ENCODE measurements at regions not wholly inside any gene's neighbourhood (a gene's known extent, or its start where the extent isn't known, plus 50 kb on each side); places are given as distances from the start of the nearest gene placed in this dataset.

DNA sequence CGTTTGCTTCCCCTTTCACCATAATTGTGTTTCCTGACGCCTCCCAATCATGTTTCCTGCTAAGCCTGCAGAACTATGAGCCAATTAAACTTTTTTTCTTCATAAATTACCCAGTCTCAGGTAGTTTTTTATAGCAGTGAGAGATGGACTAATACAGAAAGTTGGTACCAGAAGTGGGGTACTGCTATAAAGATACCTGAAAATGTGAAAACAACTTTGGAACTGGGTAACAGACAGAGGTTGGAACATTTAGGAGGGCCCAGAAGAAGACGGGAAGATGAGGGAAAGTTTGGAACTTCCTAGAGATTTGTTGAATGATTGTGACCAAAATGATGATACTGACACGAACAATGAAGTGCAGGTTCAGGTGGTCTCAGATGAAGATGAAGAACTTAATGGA, 1058.6 kb upstream of the CITED2 start:
- DNase-seq (no peak), ATAC-seq (no peak)
- TF ChIP-seq, protein P1, sequence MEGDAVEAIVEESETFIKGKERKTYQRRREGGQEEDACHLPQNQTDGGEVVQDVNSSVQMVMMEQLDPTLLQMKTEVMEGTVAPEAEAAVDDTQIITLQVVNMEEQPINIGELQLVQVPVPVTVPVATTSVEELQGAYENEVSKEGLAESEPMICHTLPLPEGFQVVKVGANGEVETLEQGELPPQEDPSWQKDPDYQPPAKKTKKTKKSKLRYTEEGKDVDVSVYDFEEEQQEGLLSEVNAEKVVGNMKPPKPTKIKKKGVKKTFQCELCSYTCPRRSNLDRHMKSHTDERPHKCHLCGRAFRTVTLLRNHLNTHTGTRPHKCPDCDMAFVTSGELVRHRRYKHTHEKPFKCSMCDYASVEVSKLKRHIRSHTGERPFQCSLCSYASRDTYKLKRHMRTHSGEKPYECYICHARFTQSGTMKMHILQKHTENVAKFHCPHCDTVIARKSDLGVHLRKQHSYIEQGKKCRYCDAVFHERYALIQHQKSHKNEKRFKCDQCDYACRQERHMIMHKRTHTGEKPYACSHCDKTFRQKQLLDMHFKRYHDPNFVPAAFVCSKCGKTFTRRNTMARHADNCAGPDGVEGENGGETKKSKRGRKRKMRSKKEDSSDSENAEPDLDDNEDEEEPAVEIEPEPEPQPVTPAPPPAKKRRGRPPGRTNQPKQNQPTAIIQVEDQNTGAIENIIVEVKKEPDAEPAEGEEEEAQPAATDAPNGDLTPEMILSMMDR (IDR thresholded peaks at IDR 0.05), result no peak
- no peak for TF ChIP-seq POLR2A (IDR thresholded peaks at IDR 0.05)
- H3K4me3 ChIP-seq, result no peak overlapping the region
- intact Hi-C loops (cut with DNase I), result loop anchor here in 1 of 10 donors (10.0 kb wide), 1 partner anchor 438 kb away; no protein-coding TSS in a partner anchor
- peaks cover 0 to 8% (median 0%) of the 10 kb centered on the region in 12 donors for H3K9me3 ChIP-seq
- peaks cover 0 to 6% (median 0%) of the 10 kb centered on the region in 12 donors for H3K4me1 ChIP-seq
- WGBS, 4 donors, result 89 to 92% (median 92%) methylated on average over 4 of the region's 4 CpGs
- no peak overlapping the region for H3K27ac ChIP-seq
- H3K27me3 ChIP-seq, result no peaks in the 10 kb centered on the region
- H3K36me3 ChIP-seq, result no peaks in the 10 kb centered on the region

DNA sequence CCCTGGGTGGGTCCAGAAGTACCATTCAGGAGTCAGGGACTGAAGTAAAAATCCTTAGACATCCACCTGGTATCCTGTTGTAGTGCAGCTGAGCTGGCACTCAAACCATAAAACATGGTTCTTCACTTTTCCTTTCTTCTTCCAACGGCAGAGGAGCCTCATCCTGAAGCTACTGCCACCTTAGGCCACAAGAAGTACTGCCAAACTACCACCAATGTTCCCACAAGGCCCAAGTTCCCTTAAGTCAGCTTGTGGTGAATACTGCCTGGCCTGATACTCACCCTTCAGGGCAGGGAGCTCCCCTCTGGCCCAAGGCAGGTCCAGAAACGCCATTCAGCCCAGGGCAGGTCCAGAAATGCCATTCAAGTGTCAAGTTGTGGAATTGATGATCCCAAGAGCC, 1053.4 kb upstream of the CITED2 start:
- no peak overlapping the region for H3K4me3 ChIP-seq
- no peak overlapping the region for H3K27ac ChIP-seq
- 85 to 94% (median 90%) methylated on average over 2 of the region's 2 CpGs for WGBS, 4 donors
- ATAC-seq, result no peak
- H3K4me1 ChIP-seq, result no peaks in the 10 kb centered on the region
- H3K9me3 ChIP-seq, result peaks cover 0 to 12% (median 0%) of the 10 kb centered on the region in 12 donors
- no peaks in the 10 kb centered on the region for H3K27me3 ChIP-seq
- no peaks in the 10 kb centered on the region for H3K36me3 ChIP-seq
- TF ChIP-seq, protein P1 (IDR thresholded peaks at IDR 0.05), result no peak
- TF ChIP-seq POLR2A (IDR thresholded peaks at IDR 0.05), result no peak
- no peak for DNase-seq
- intact Hi-C loops (cut with DNase I), result no loop called here

DNA sequence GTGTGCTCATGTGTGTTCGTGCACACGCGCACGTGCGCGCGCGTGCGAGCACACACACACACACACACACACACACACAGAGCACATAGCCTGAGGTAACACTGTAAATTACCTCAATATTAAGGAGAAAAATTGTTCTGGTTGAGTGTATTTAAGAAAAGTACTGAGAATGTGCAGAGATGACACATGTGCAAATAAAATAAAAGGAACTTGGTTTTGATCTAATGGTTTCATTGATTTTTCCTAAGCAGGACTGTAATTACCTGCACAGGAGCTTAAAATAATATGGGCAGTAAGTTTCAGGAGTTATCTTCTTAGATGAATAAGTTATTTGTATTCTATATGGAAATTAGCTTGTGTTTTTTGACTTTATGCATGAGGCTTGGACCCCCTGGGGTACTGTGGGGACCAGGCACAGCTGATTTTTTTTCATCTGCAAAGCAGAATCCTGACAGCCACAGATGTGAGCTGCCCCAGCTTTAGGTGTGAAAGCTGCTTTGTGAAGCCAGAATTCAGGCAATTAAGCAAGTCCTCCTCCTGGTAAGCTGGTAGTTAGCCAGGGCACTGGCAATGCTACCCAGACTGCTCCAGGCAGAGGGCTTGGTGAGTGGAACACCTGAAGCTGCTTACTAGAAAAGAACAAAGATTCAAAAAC, 1040.6 kb upstream of the CITED2 start:
- ATAC-seq, result no peak
- WGBS, 4 donors, result 92 to 98% (median 94%) methylated on average over 9 of the region's 9 CpGs

DNA sequence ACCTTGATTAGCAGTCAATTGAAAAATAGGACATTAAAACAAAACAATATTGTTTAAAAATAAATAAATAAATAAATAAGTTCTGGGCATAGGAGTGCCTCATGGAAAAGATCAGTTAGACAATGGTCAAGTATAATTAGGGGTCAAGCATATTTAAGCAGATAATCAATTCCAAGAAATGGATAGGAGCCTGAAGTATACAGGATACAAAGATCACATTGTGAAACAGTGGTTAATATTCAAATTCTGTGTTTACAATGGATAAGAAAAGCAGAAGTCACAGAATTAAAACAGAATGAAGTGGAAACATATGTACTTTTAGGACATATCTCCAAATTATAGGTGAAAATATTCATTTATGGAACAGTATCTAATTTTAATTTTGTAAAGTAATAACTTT, 1028.6 kb upstream of the CITED2 start:
- no peak for TF ChIP-seq POLR2A (IDR thresholded peaks at IDR 0.05)
- TF ChIP-seq, protein P1 (IDR thresholded peaks at IDR 0.05), result no peak
- DNase-seq (no peak), ATAC-seq (no peak)
- Histone ChIP-seq H3K9me3 (peaks cover 0 to 29% (median 11%) of the 10 kb centered on the region in 12 donors), H3K36me3 (no peaks in the 10 kb centered on the region), H3K27ac (no peak overlapping the region), H3K27me3 (no peaks in the 10 kb centered on the region), H3K4me1 (peaks cover 0 to 3% (median 0%) of the 10 kb centered on the region in 12 donors), H3K4me3 (no peak overlapping the region)
- intact Hi-C loops (cut with DNase I), result no loop called here

More for the DNA sequence above, 1040.6 kb upstream of the CITED2 start:
- no peak overlapping the region for H3K4me3 ChIP-seq
- H3K9me3 ChIP-seq, result peaks cover 0 to 17% (median 6%) of the 10 kb centered on the region in 12 donors
- no peaks in the 10 kb centered on the region for H3K36me3 ChIP-seq
- H3K4me1 ChIP-seq, result no peaks in the 10 kb centered on the region
- TF ChIP-seq POLR2A (IDR thresholded peaks at IDR 0.05), result no peak
- TF ChIP-seq, protein P1 (IDR thresholded peaks at IDR 0.05), result no peak
- H3K27me3 ChIP-seq, result no peaks in the 10 kb centered on the region
- H3K27ac ChIP-seq, result no peak overlapping the region
- intact Hi-C loops (cut with DNase I), result no loop called here
- DNase-seq, result peak in 2 of 5 donors; percentile 16 to 18

Measured in heart left ventricle (tissue), 16 donors.